Fibroblast of the aortic adventitia (primary cell): ENCODE measurements at regions not wholly inside any gene's neighbourhood (a gene's known extent, or its start where the extent isn't known, plus 50 kb on each side); places are given as distances from the start of the nearest gene placed in this dataset.

Experiments
- DNase-seq: peaks from one replicate; pipeline ENCODE4 v3.0.0-alpha.2; 2010; ENCODE audit warnings: low read depth
- H3K4me3 ChIP-seq: 2 replicates; pipeline ENCODE4 v1.5.1; 2011; ENCODE audit warnings: low read depth, mild to moderate bottlenecking, control low read depth, low read length, moderate library complexity
- TF ChIP-seq, protein P1 (sequence below): IDR thresholded peaks from 2 replicates; pipeline ENCODE4 v1.5.1; 2011; ENCODE audit warnings: mild to moderate bottlenecking, low read length, control low read depth, inconsistent platforms; ENCODE audit not compliant: insufficient read depth

DNA sequence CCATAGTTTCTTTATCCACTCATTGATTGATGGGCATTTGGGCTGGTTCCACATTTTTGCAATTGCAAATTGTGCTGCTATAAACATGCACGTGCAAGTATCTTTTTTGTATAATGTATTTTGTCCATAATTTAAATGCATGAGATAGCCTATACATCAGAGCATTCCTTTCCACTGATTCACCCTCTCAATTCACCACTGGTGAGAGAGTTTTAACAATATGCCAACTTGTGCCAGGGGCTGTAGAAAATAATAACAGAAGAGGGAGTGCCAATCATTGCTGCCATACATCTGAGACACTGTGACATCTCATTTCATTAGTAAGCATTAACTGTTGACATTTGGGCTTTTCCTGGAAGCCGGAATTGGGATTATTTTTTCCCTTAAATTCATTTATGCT is 125.1 kb downstream of the RAP2A start:
- no peak for DNase-seq
- H3K4me3 ChIP-seq, result no peak overlapping the region
- TF ChIP-seq, protein P1, sequence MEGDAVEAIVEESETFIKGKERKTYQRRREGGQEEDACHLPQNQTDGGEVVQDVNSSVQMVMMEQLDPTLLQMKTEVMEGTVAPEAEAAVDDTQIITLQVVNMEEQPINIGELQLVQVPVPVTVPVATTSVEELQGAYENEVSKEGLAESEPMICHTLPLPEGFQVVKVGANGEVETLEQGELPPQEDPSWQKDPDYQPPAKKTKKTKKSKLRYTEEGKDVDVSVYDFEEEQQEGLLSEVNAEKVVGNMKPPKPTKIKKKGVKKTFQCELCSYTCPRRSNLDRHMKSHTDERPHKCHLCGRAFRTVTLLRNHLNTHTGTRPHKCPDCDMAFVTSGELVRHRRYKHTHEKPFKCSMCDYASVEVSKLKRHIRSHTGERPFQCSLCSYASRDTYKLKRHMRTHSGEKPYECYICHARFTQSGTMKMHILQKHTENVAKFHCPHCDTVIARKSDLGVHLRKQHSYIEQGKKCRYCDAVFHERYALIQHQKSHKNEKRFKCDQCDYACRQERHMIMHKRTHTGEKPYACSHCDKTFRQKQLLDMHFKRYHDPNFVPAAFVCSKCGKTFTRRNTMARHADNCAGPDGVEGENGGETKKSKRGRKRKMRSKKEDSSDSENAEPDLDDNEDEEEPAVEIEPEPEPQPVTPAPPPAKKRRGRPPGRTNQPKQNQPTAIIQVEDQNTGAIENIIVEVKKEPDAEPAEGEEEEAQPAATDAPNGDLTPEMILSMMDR, result no peak

DNA sequence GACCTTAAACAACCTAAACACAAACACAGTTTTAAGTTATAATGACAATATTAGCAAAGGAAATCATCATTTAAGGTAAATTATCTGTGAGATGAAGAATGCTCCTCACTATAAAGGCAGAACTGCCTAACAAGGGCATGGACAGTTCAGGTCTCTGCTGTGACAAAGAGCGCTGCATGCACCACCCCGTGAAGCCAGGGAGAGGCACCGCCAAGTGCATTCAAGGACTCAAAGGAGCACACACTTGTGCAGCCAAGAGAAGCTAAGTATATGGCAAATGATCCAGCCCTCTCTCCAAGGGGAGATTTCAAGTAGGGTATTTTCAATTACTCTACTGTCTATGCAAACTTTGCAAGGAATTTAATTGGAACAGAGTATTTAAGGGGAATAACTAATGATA is 126.0 kb downstream of the RAP2A start:
- no peak overlapping the region for H3K4me3 ChIP-seq
- TF ChIP-seq, protein P1, result no peak
- DNase-seq, result no peak

- DNase-seq, result no peak
- H3K4me3 ChIP-seq, result no peak overlapping the region
- TF ChIP-seq, protein P1, result no peak
Measured at GRCh38 chr13:97561182-97561581, 127.2 kb downstream of the RAP2A start.

DNA sequence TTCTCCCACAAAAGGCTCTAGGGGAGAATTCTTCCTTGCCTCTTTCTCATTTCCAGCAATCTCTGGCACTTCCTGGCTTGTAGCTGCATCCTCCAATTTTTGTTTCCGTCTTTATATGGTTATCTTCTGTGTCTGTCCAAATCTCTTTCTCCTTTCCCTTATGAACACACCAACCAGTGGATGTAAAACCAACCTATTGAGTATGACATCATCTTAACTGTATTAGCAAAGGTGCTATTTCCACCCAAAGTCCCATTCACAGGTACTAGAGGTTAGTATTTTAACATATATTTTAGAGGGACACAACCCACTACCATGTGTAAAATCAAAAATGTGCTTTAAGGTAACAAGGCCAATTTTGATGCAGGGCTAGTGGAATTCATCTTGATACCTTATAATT is 129.0 kb downstream of the RAP2A start:
- no peak overlapping the region for H3K4me3 ChIP-seq
- no peak for DNase-seq
- TF ChIP-seq, protein P1, result no peak

DNA sequence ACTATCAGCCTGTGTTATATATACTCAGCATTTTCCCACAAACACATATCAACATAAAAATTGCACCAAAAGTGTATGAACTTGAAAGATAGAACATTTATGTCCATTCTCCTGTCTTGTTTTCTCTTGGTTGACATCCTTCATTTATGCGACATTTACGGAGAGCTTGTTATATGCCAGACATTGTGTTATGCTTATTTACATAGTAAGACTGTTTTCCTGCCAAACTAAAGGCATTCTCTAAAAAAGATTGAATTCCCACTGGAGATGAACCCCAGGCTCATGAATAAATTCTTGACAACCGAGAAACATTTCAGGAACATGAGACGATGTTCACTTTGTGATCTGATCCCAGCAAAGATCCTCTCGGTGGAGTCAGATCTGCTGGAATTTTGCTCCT is 131.0 kb downstream of the RAP2A start:
- DNase-seq, result no peak
- H3K4me3 ChIP-seq, result no peak overlapping the region
- TF ChIP-seq, protein P1, result no peak

GRCh38 chr13:97565906-97566305 is 131.9 kb downstream of the RAP2A start:
- TF ChIP-seq, protein P1, result no peak
- no peak overlapping the region for H3K4me3 ChIP-seq
- DNase-seq, result no peak

- no peak for DNase-seq
- TF ChIP-seq, protein P1, result peak; percentile 4
- H3K4me3 ChIP-seq, result no peak overlapping the region
Measured at GRCh38 chr13:97566907-97567306, 132.9 kb downstream of the RAP2A start.
